ENCODE measurements at regions not wholly inside any gene's neighbourhood (a gene's known extent, or its start where the extent isn't known, plus 50 kb on each side); places are given as distances from the start of the nearest gene placed in this dataset.

- H3K4me1 ChIP-seq (ENCODE audit: control insufficient read depth in 2 of 2, insufficient read depth in 2 of 2, low read length in 2 of 2), result no peaks in the 10 kb centered on the region
- intact Hi-C loops (cut with micrococcal nuclease), result no loop called here
Measured at GRCh38 chr7:41760293-41760692, 57.4 kb upstream of the INHBA start.

GRCh38 chr7:41758321-41758720 lies 55.4 kb upstream of the INHBA start:
- intact Hi-C loops (cut with micrococcal nuclease), result no loop called here
- DNase-seq (no peak), ATAC-seq (ENCODE audit: low read depth) (no peak)
- no peaks in the 10 kb centered on the region for H3K4me1 ChIP-seq (ENCODE audit: control insufficient read depth in 2 of 2, insufficient read depth in 2 of 2, low read length in 2 of 2)
- POLR2A ChIA-PET, result no interaction called here
- WGBS (ENCODE audit: insufficient coverage), result 100% methylated on average over 1 of the region's 3 CpGs
- H3K4me2 ChIP-seq (replicated peaks; ENCODE audit: low read depth, low read length, poor library complexity, severe bottlenecking), result no peak overlapping the region
- no peaks in the 10 kb centered on the region for H3K79me2 ChIP-seq (ENCODE audit: control insufficient read depth, insufficient read depth, low read length)
- peaks cover 5 to 16% (median 8%) of the 10 kb centered on the region in 3 donors for H3K9me3 ChIP-seq (ENCODE audit: control extremely low read depth in 1 of 3, control insufficient read depth in 2 of 3, insufficient read depth in 1 of 3, low read length in 2 of 3)
- H3K27ac Mint-ChIP-seq, result no peak overlapping the region
- no peaks in the 10 kb centered on the region for H4K20me1 ChIP-seq (ENCODE audit: control insufficient read depth, insufficient read depth, low read length, poor library complexity, severe bottlenecking)
- no peaks in the 10 kb centered on the region for H3K27me3 ChIP-seq (replicated peaks in 1 of 4; ENCODE audit: control extremely low read depth in 1 of 4, control insufficient read depth in 3 of 4, insufficient read depth in 4 of 4, low read length in 3 of 4)
- no peak overlapping the region for H3K4me3 Mint-ChIP-seq
- peaks cover 11% of the 10 kb centered on the region for H3K9me3 Mint-ChIP-seq (ENCODE audit: insufficient read depth)
- no peaks in the 10 kb centered on the region for H3K4me1 Mint-ChIP-seq
- no peak overlapping the region for H2AFZ ChIP-seq (ENCODE audit: insufficient read depth, low read depth, low read length, poor library complexity, severe bottlenecking)
- no peak overlapping the region for H3K4me3 ChIP-seq (ENCODE audit: control extremely low read depth in 1 of 5, extremely low read depth in 1 of 5, insufficient read depth in 1 of 5, low read depth in 2 of 5, low read length in 4 of 5)
- CTCF ChIA-PET, result no interaction called here
- H3K9ac ChIP-seq (ENCODE audit: low read length), result no peak overlapping the region
- no peak overlapping the region for H3K27ac ChIP-seq (ENCODE audit: low read length in 2 of 2)
- no peaks in the 10 kb centered on the region for H3K36me3 ChIP-seq (replicated peaks in 1 of 2; ENCODE audit: control extremely low read depth in 1 of 2, control insufficient read depth in 1 of 2, extremely low read depth in 1 of 2, insufficient read depth in 2 of 2, low read length in 1 of 2)
- TF ChIP-seq CTCF (IDR thresholded peaks at IDR 0.05) (no peak), EZH2 (IDR thresholded peaks at IDR 0.05; ENCODE audit: borderline replicate concordance, insufficient read depth, low read depth, low read length, poor library complexity, severe bottlenecking) (no peak)
- H3K27me3 Mint-ChIP-seq, result no peaks in the 10 kb centered on the region

More at GRCh38 chr7:41760293-41760692, 57.4 kb upstream of the INHBA start:
- WGBS (ENCODE audit: insufficient coverage), result no CpG with 5 or more reads among the region's 1 CpG
- Mint-ChIP-seq H3K27me3 (no peaks in the 10 kb centered on the region), H3K4me1 (no peaks in the 10 kb centered on the region), H3K9me3 (ENCODE audit: insufficient read depth) (peaks cover 7% of the 10 kb centered on the region), H3K4me3 (no peak overlapping the region), H3K27ac (no peak overlapping the region)
- H3K4me2 ChIP-seq (replicated peaks; ENCODE audit: low read depth, low read length, poor library complexity, severe bottlenecking), result no peak overlapping the region
- H3K4me3 ChIP-seq (ENCODE audit: control extremely low read depth in 1 of 5, extremely low read depth in 1 of 5, insufficient read depth in 1 of 5, low read depth in 2 of 5, low read length in 4 of 5), result no peak overlapping the region
- POLR2A ChIA-PET, result no interaction called here
- no peaks in the 10 kb centered on the region for H3K79me2 ChIP-seq (ENCODE audit: control insufficient read depth, insufficient read depth, low read length)
- H3K9ac ChIP-seq (ENCODE audit: low read length), result no peak overlapping the region
- H2AFZ ChIP-seq (ENCODE audit: insufficient read depth, low read depth, low read length, poor library complexity, severe bottlenecking), result no peak overlapping the region
- no peaks in the 10 kb centered on the region for H3K27me3 ChIP-seq (replicated peaks in 1 of 4; ENCODE audit: control extremely low read depth in 1 of 4, control insufficient read depth in 3 of 4, insufficient read depth in 4 of 4, low read length in 3 of 4)
- no peak for TF ChIP-seq CTCF (IDR thresholded peaks at IDR 0.05)
- TF ChIP-seq EZH2 (IDR thresholded peaks at IDR 0.05; ENCODE audit: borderline replicate concordance, insufficient read depth, low read depth, low read length, poor library complexity, severe bottlenecking), result no peak
- no peaks in the 10 kb centered on the region for H4K20me1 ChIP-seq (ENCODE audit: control insufficient read depth, insufficient read depth, low read length, poor library complexity, severe bottlenecking)
- ATAC-seq (ENCODE audit: low read depth) (no peak), DNase-seq (no peak)
- no peaks in the 10 kb centered on the region for H3K36me3 ChIP-seq (replicated peaks in 1 of 2; ENCODE audit: control extremely low read depth in 1 of 2, control insufficient read depth in 1 of 2, extremely low read depth in 1 of 2, insufficient read depth in 2 of 2, low read length in 1 of 2)
- H3K27ac ChIP-seq (ENCODE audit: low read length in 2 of 2), result no peak overlapping the region
- CTCF ChIA-PET, result no interaction called here
- H3K9me3 ChIP-seq (ENCODE audit: control extremely low read depth in 1 of 3, control insufficient read depth in 2 of 3, insufficient read depth in 1 of 3, low read length in 2 of 3), result peaks cover 0 to 11% (median 4%) of the 10 kb centered on the region in 3 donors
